H9 (cell line): ENCODE measurements at regions not wholly inside any gene's neighbourhood (a gene's known extent, or its start where the extent isn't known, plus 50 kb on each side); places are given as distances from the start of the nearest gene placed in this dataset.

Experiments
- DNase-seq: peaks from one replicate; pipeline ENCODE4 v3.0.0-alpha.2; 2017
- H2AFZ ChIP-seq: one replicate; pipeline ENCODE4 v1.6.1; 2013; ENCODE audit warnings: mild to moderate bottlenecking, low read length, control low read depth, moderate library complexity
- H2AK5ac ChIP-seq: 2 replicates; pipeline ENCODE4 v1.6.1; 2013; ENCODE audit warnings: low read length, control low read depth, mixed read lengths; ENCODE audit not compliant: insufficient read length
- H2BK120ac ChIP-seq: one replicate; pipeline ENCODE4 v1.6.1; 2013; ENCODE audit warnings: low read depth, mild to moderate bottlenecking, low read length, control low read depth, inconsistent platforms; ENCODE audit not compliant: poor library complexity, severe bottlenecking
- H2BK12ac ChIP-seq: 2 replicates; pipeline ENCODE4 v1.6.1; 2013; ENCODE audit warnings: low read length, control low read depth, mixed read lengths, low read depth; ENCODE audit not compliant: insufficient read length
- H2BK15ac ChIP-seq: 2 replicates; pipeline ENCODE4 v1.6.1; 2013; ENCODE audit warnings: low read depth, low read length, control low read depth
- H2BK20ac ChIP-seq: one replicate; pipeline ENCODE4 v1.6.1; 2013; ENCODE audit warnings: low read depth, mild to moderate bottlenecking, low read length, control low read depth, inconsistent platforms; ENCODE audit not compliant: poor library complexity, severe bottlenecking
- H2BK5ac ChIP-seq: 2 replicates; pipeline ENCODE4 v1.6.1; 2013; ENCODE audit warnings: low read length, control low read depth, mixed read lengths; ENCODE audit not compliant: insufficient read length
- H3K14ac ChIP-seq: 2 replicates; pipeline ENCODE4 v1.6.1; 2013; ENCODE audit warnings: low read length, control low read depth; ENCODE audit not compliant: insufficient read depth
- H3K18ac ChIP-seq: 2 replicates; pipeline ENCODE4 v1.6.1; 2013; ENCODE audit warnings: low read depth, mild to moderate bottlenecking, mixed read lengths, low read length, control low read depth; ENCODE audit not compliant: insufficient read length
- H3K23ac ChIP-seq: 2 replicates; pipeline ENCODE4 v1.6.1; 2013; ENCODE audit warnings: low read length, control low read depth, mixed read lengths, low read depth; ENCODE audit not compliant: insufficient read length
- H3K23me2 ChIP-seq: 2 replicates; pipeline ENCODE4 v1.6.1; 2013; ENCODE audit warnings: low read depth, mild to moderate bottlenecking, mixed read lengths, low read length, control low read depth; ENCODE audit not compliant: insufficient read length, poor library complexity, severe bottlenecking
- H3K27ac ChIP-seq: 2 replicates; pipeline ENCODE4 v1.5.1; 2013; ENCODE audit warnings: low read length, control low read depth, mixed read lengths, low read depth; ENCODE audit not compliant: insufficient read length
- H3K27me3 ChIP-seq: 2 replicates; pipeline ENCODE4 v1.6.1; 2013; ENCODE audit warnings: low read length, control low read depth, inconsistent platforms; ENCODE audit not compliant: insufficient read depth
- H3K4ac ChIP-seq: 2 replicates; pipeline ENCODE4 v1.6.1; 2013; ENCODE audit warnings: low read depth, mild to moderate bottlenecking, control low read depth, inconsistent platforms, low read length, moderate library complexity
- H3K4me1 ChIP-seq: 2 replicates; pipeline ENCODE4 v1.6.1; 2013; ENCODE audit warnings: low read length, control low read depth, inconsistent platforms; ENCODE audit not compliant: insufficient read depth
- H3K4me2 ChIP-seq: 2 replicates; pipeline ENCODE4 v1.6.1; 2013; ENCODE audit warnings: low read length, control low read depth, mixed read lengths; ENCODE audit not compliant: insufficient read length, insufficient read depth
- H3K56ac ChIP-seq: 2 replicates; pipeline ENCODE4 v1.6.1; 2013; ENCODE audit warnings: low read depth, mild to moderate bottlenecking, mixed read lengths, low read length, control low read depth; ENCODE audit not compliant: insufficient read length
- H3K79me1 ChIP-seq: 2 replicates; pipeline ENCODE4 v1.6.1; 2013; ENCODE audit warnings: low read depth, mild to moderate bottlenecking, moderate library complexity, low read length, control low read depth, inconsistent platforms; ENCODE audit not compliant: insufficient read depth, poor library complexity, severe bottlenecking
- H3K79me2 ChIP-seq: 2 replicates; pipeline ENCODE4 v1.6.1; 2013; ENCODE audit warnings: low read length, control low read depth, inconsistent platforms; ENCODE audit not compliant: insufficient read depth
- H3K9ac ChIP-seq: 2 replicates; pipeline ENCODE4 v1.6.1; 2013; ENCODE audit warnings: low read length, control low read depth, mixed read lengths; ENCODE audit not compliant: insufficient read length; ENCODE audit errors: extremely low read depth
- H3K9me3 ChIP-seq: one replicate; pipeline ENCODE4 v1.6.1; 2013; ENCODE audit warnings: low read depth, low read length, inconsistent platforms; ENCODE audit not compliant: control insufficient read depth
- H3T11ph ChIP-seq: one replicate; pipeline ENCODE4 v1.6.1; 2013; ENCODE audit warnings: mild to moderate bottlenecking, low read length, control low read depth, inconsistent platforms
- H4K20me1 ChIP-seq: one replicate; pipeline ENCODE4 v1.6.1; 2013; ENCODE audit not compliant: control insufficient read depth, insufficient read length, insufficient read depth
- H4K5ac ChIP-seq: 2 replicates; pipeline ENCODE4 v1.6.1; 2013; ENCODE audit warnings: low read depth, mild to moderate bottlenecking, mixed read lengths, low read length, control low read depth; ENCODE audit not compliant: insufficient read length
- H4K8ac ChIP-seq: replicated peaks from 2 replicates; pipeline ENCODE4 v1.6.1; 2013; ENCODE audit warnings: low read length, control low read depth, mixed read lengths, low read depth; ENCODE audit not compliant: insufficient read length
- H4K91ac ChIP-seq: 2 replicates; pipeline ENCODE4 v1.6.1; 2013; ENCODE audit warnings: low read depth, mild to moderate bottlenecking, moderate library complexity, mixed read lengths, low read length, control low read depth; ENCODE audit not compliant: insufficient read length
- H3K27ac Mint-ChIP-seq, 3 experiments: 2 replicates in 2 of 3; 3 replicates in 1 of 3; pipeline ENCODE4 v1.8.0; 2020 to 2021; ENCODE audit warnings: mixed read lengths in 3 of 3, mild to moderate bottlenecking in 1 of 3, moderate library complexity in 1 of 3
- H3K27me3 Mint-ChIP-seq: 2 replicates; pipeline ENCODE4 v1.8.0; 2021; ENCODE audit warnings: low read depth, mild to moderate bottlenecking, moderate library complexity, mixed read lengths
- H3K36me3 Mint-ChIP-seq, 3 experiments: 2 replicates in 2 of 3; 3 replicates in 1 of 3; pipeline ENCODE4 v1.8.0; 2020 to 2021; ENCODE audit warnings: low read depth in 3 of 3, mixed read lengths in 3 of 3; ENCODE audit not compliant: insufficient read depth in 1 of 3
- H3K4me1 Mint-ChIP-seq, 2 experiments: 2 replicates each; pipeline ENCODE4 v1.8.0; 2020; ENCODE audit warnings: mixed read lengths in 2 of 2
- H3K4me3 Mint-ChIP-seq, 2 experiments: 2 replicates in 1 of 2; 3 replicates in 1 of 2; pipeline ENCODE4 v1.8.0; 2020 to 2021; ENCODE audit warnings: mild to moderate bottlenecking in 2 of 2, mixed read lengths in 2 of 2, moderate library complexity in 1 of 2
- H3K9me3 Mint-ChIP-seq, 2 experiments: 2 replicates in 1 of 2; 3 replicates in 1 of 2; pipeline ENCODE4 v1.8.0; 2020; ENCODE audit warnings: mild to moderate bottlenecking in 2 of 2, mixed read lengths in 2 of 2, moderate library complexity in 1 of 2
- CTCF ChIP-seq: fragments of 200-600 bp; sonication (generic); conservative IDR thresholded peaks from 3 replicates; pipeline ENCODE4 v1.8.0; 2021; ENCODE audit warnings: antibody characterized with exemption, mild to moderate bottlenecking
- WGBS: extraction: QIAGEN DNeasy Blood & Tissue Kit; methylation state at CpG from one replicate; pipeline ENCODE4 v1.1.7; 2013; ENCODE audit warnings: missing lambda C conversion rate, low lambda C conversion rate, mixed read lengths; ENCODE audit not compliant: insufficient read length; ENCODE audit errors: extremely low coverage; 5-methylcytosine and 5-hydroxymethylcytosine counted together

GRCh38 chr22:48346911-48347310, 1480.8 kb downstream of the BRD1 start:
- Histone ChIP-seq H4K20me1 (no peaks in the 10 kb centered on the region), H3K79me1 (no peaks in the 10 kb centered on the region), H3K4me1 (peaks cover 6% of the 10 kb centered on the region; the same call in 1 of the 2 replicates), H2AK5ac (no peak overlapping the region), H3K79me2 (no peaks in the 10 kb centered on the region), H3K14ac (no peak overlapping the region), H3K4ac (no peak overlapping the region), H3K23ac (no peak overlapping the region), H3K9ac (no peak overlapping the region), H3K18ac (no peak overlapping the region), H4K91ac (no peak overlapping the region), H2BK12ac (no peak overlapping the region), H3K4me2 (no peak overlapping the region), H2AFZ (no peak overlapping the region), H2BK120ac (no peak overlapping the region), H2BK5ac (no peak overlapping the region), H4K5ac (no peak overlapping the region), H3K9me3 (no peaks in the 10 kb centered on the region), H2BK20ac (no peak overlapping the region), H3K27me3 (no peaks in the 10 kb centered on the region; the same call in 1 of the 2 replicates), H2BK15ac (no peak overlapping the region), H3K23me2 (no peaks in the 10 kb centered on the region), H3K27ac (no peak overlapping the region), H3T11ph (no peak overlapping the region), H4K8ac (no peak overlapping the region), H3K56ac (no peak overlapping the region)
- no CpG with 5 or more reads among the region's 13 CpGs for WGBS
- no peaks in the 10 kb centered on the region for H3K36me3 Mint-ChIP-seq
- TF ChIP-seq CTCF = no peak
- peaks cover 20% of the 10 kb centered on the region for H3K27me3 Mint-ChIP-seq
- H3K4me1 Mint-ChIP-seq = peaks cover 9 to 12% of the 10 kb centered on the region in 2 experiments
- no peak for DNase-seq
- H3K4me3 Mint-ChIP-seq = no peak overlapping the region
- H3K27ac Mint-ChIP-seq = no peak overlapping the region
- H3K9me3 Mint-ChIP-seq = no peaks in the 10 kb centered on the region
